Stomach (tissue), 8 donors: ENCODE measurements at regions not wholly inside any gene's neighbourhood (a gene's known extent, or its start where the extent isn't known, plus 50 kb on each side); places are given as distances from the start of the nearest gene placed in this dataset.

Experiments used
- DNase-seq, 2 donors: peaks; one replicate each; pipeline versions ENCODE4 v3.0.0 to v3.0.0-alpha.2; 2013 to 2019
- H3K27ac ChIP-seq, 5 donors: fragments of 200-600 bp in 4 of 5; sonication (generic) in 4 of 5; one replicate each; pipeline ENCODE4 v1.5.1; 2013 to 2019; ENCODE audit warnings: mild to moderate bottlenecking in 1 of 5, moderate library complexity in 1 of 5
- H3K27me3 ChIP-seq, 3 donors: fragments of 200-600 bp; sonication (generic); one replicate each; pipeline ENCODE4 v1.5.1; 2017 to 2019; ENCODE audit warnings: mixed run types in 1 of 3
- H3K36me3 ChIP-seq, 4 donors: fragments of 200-600 bp; sonication (generic); 1 replicate in 3 of 4; 2 replicates in 1 of 4; pipeline ENCODE4 v1.5.1; 2016 to 2019
- H3K4me1 ChIP-seq, 4 donors: fragments of 200-600 bp; sonication (generic); one replicate each; pipeline ENCODE4 v1.5.1; 2016 to 2019
- H3K4me3 ChIP-seq, 4 donors: fragments of 200-600 bp; sonication (generic) in 3 of 4; one replicate each; pipeline ENCODE4 v1.5.1; 2016 to 2019; ENCODE audit warnings: mild to moderate bottlenecking in 1 of 4
- H3K9me3 ChIP-seq, 4 donors: fragments of 200-600 bp; sonication (generic); one replicate each; pipeline ENCODE4 v1.5.1; 2016 to 2019
- EP300 ChIP-seq: sonication (generic); formaldehyde crosslinking; IDR thresholded peaks from one replicate; pipeline ENCODE4 v1.6.1; 2017; ENCODE audit warnings: antibody characterized with exemption
- POLR2A ChIP-seq, 4 donors: fragments of 450-650 bp; IDR thresholded peaks; one replicate each; pipeline ENCODE4 v1.6.1; 2016; ENCODE audit warnings: antibody characterized with exemption in 4 of 4, control low read depth in 2 of 4, mild to moderate bottlenecking in 1 of 4, moderate library complexity in 1 of 4
- POLR2AphosphoS5 ChIP-seq, 3 donors: sonication (generic); formaldehyde crosslinking; IDR thresholded peaks; one replicate each; pipeline ENCODE4 v1.6.1; 2016; ENCODE audit warnings: antibody characterized with exemption in 3 of 3
- WGBS, 5 donors: extraction: QIAGEN DNeasy Blood & Tissue Kit in 3 of 5; methylation state at CpG; one replicate each; pipeline versions ENCODE4 v1.1.5 to v1.1.7; 2013 to 2018; 5-methylcytosine and 5-hydroxymethylcytosine counted together
- intact Hi-C: fragments of 100-400 bp; cut with DNase I; formaldehyde crosslinking; loops from one replicate; pipeline ENCODE4 v1.15.1; 2023; ENCODE audit warnings: low total_unique reads
- TF ChIP-seq, protein P1 (sequence below), 7 experiments: fragments of 450-650 bp in 4 of 7; fragments of 200-600 bp in 3 of 7; sonication (generic) in 3 of 7; IDR thresholded peaks; one replicate each; pipeline ENCODE4 v1.5.1; 2016 to 2019; ENCODE audit warnings: antibody characterized with exemption in 7 of 7, control low read depth in 2 of 7, mild to moderate bottlenecking in 1 of 7
- donor health status: healthy with polysubstance abuse.
- donor health status: Bipolar disorder and iron deficiency.
- donor health status: healthy.

DNA sequence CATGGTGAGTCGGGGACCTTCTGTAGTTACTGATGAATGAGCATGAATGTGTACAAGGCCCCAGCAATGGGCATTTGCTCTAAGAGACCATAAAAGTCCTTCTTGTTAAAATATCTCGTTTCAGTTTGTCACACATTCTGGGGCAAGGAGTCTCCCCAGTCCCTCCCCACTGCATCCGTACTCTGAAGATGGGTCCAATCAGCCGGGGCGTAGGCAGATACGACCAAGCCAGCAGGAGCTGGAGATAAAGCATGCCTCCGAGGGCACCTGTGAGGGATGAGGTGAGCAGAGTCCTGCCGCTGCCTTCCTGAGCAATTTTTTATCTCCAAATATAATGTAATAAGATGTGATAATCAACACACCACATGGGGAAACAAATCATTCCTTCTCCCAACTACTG, 528.5 kb downstream of the BCL11B start:
- peaks cover 0 to 9% (median 0%) of the 10 kb centered on the region in 3 donors for H3K27me3 ChIP-seq
- WGBS, 5 donors, result 72 to 77% (median 73%) methylated on average over 8 of the region's 8 CpGs
- TF ChIP-seq, protein P1, sequence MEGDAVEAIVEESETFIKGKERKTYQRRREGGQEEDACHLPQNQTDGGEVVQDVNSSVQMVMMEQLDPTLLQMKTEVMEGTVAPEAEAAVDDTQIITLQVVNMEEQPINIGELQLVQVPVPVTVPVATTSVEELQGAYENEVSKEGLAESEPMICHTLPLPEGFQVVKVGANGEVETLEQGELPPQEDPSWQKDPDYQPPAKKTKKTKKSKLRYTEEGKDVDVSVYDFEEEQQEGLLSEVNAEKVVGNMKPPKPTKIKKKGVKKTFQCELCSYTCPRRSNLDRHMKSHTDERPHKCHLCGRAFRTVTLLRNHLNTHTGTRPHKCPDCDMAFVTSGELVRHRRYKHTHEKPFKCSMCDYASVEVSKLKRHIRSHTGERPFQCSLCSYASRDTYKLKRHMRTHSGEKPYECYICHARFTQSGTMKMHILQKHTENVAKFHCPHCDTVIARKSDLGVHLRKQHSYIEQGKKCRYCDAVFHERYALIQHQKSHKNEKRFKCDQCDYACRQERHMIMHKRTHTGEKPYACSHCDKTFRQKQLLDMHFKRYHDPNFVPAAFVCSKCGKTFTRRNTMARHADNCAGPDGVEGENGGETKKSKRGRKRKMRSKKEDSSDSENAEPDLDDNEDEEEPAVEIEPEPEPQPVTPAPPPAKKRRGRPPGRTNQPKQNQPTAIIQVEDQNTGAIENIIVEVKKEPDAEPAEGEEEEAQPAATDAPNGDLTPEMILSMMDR (IDR thresholded peaks at IDR 0.05), result no peak
- TF ChIP-seq POLR2AphosphoS5 (IDR thresholded peaks at IDR 0.05), result no peak
- TF ChIP-seq POLR2A (IDR thresholded peaks at IDR 0.05), result no peak
- no peak for TF ChIP-seq EP300
- intact Hi-C loops, result no loop called here
- no peak overlapping the region for H3K4me3 ChIP-seq
- no peak overlapping the region for H3K27ac ChIP-seq
- H3K36me3 ChIP-seq, result no peaks in the 10 kb centered on the region
- no peaks in the 10 kb centered on the region for H3K4me1 ChIP-seq
- no peak for DNase-seq
- H3K9me3 ChIP-seq, result peaks cover 0 to 4% (median under 1%) of the 10 kb centered on the region in 4 donors

DNA sequence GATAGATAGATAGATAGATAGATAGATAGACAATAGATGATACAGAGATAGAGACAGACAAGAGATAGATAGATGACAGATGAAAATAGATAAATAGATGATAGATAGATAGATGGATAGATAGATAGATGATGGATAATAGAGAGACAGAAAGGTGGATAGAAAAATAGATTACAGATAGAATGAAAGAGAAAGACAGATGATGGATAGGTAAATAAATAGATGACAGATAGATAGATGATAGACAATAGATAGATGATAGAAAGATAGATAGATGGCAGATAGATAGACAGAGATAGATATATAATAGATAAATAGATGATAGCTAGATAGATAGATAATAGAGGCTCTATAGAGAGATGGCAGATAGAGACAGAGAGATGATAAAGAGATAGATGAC, 523.0 kb downstream of the BCL11B start:
- no peaks in the 10 kb centered on the region for H3K36me3 ChIP-seq
- no peak overlapping the region for H3K27ac ChIP-seq
- TF ChIP-seq POLR2AphosphoS5 (IDR thresholded peaks at IDR 0.05), result no peak
- DNase-seq, result no peak
- intact Hi-C loops, result no loop called here
- H3K27me3 ChIP-seq, result peaks cover 0 to 9% (median 0%) of the 10 kb centered on the region in 3 donors
- no peaks in the 10 kb centered on the region for H3K9me3 ChIP-seq
- no peaks in the 10 kb centered on the region for H3K4me1 ChIP-seq
- H3K4me3 ChIP-seq, result no peak overlapping the region

DNA sequence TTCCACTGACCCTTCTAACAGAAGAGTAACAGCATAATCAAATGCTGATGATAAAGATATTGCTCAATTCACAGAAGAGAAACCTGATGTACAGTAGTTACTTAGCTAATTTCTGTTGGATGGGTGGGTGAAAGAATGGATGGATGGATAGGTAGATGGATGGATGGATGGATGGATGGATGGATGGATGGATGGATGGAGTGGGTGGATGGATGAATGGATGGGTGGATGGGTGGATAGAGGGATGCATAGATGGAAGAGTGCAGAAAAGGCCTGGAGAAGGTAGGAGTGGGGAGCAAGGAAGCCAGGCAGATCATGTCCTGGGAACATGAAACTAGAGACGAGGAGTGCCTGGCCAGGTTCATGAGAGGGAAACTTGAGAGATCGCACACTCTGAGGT, 520.9 kb downstream of the BCL11B start:
- H3K27me3 ChIP-seq, result peaks cover 0 to 8% (median 0%) of the 10 kb centered on the region in 3 donors
- no peaks in the 10 kb centered on the region for H3K4me1 ChIP-seq
- intact Hi-C loops, result no loop called here
- DNase-seq, result no peak
- peaks cover 0 to 8% (median 0%) of the 10 kb centered on the region in 4 donors for H3K9me3 ChIP-seq
- no peak overlapping the region for H3K27ac ChIP-seq
- 84 to 95% (median 86%) methylated on average over 2 of the region's 2 CpGs for WGBS, 5 donors
- TF ChIP-seq EP300 (no peak), POLR2AphosphoS5 (IDR thresholded peaks at IDR 0.05) (no peak), POLR2A (IDR thresholded peaks at IDR 0.05) (no peak)
- TF ChIP-seq, protein P1 (IDR thresholded peaks at IDR 0.05), result no peak
- no peaks in the 10 kb centered on the region for H3K36me3 ChIP-seq
- H3K4me3 ChIP-seq, result no peak overlapping the region

DNA sequence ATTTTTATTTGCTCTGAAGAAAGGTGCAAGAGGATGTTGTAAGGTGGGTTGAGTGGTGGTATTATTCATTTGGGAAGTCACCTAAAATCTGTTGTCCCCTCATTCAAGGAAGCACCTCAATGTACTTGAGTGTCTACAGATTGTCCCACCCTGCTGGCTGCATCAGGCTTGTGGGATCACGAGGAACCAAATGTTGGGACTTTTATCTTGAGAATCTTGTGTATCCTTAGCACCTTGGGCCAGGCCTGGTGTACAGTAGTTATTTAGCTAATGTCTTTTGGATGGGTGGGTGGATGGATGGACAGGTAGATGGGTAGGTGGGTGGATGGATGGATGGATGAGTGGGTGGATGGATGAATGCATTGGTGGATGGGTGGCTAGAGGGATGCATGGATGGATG, 519.3 kb downstream of the BCL11B start:
- intact Hi-C loops, result no loop called here
- no peak for TF ChIP-seq POLR2AphosphoS5 (IDR thresholded peaks at IDR 0.05)
- TF ChIP-seq, protein P1 (IDR thresholded peaks at IDR 0.05), result no peak
- no peak for TF ChIP-seq POLR2A (IDR thresholded peaks at IDR 0.05)
- Histone ChIP-seq H3K9me3 (peaks cover 0 to 14% (median 0%) of the 10 kb centered on the region in 4 donors), H3K36me3 (no peaks in the 10 kb centered on the region), H3K27me3 (no peaks in the 10 kb centered on the region), H3K27ac (no peak overlapping the region), H3K4me1 (no peaks in the 10 kb centered on the region), H3K4me3 (no peak overlapping the region)
- DNase-seq, result no peak
- WGBS, 5 donors, result 87 to 100% (median 93%) methylated on average over 1 of the region's 1 CpG

DNA sequence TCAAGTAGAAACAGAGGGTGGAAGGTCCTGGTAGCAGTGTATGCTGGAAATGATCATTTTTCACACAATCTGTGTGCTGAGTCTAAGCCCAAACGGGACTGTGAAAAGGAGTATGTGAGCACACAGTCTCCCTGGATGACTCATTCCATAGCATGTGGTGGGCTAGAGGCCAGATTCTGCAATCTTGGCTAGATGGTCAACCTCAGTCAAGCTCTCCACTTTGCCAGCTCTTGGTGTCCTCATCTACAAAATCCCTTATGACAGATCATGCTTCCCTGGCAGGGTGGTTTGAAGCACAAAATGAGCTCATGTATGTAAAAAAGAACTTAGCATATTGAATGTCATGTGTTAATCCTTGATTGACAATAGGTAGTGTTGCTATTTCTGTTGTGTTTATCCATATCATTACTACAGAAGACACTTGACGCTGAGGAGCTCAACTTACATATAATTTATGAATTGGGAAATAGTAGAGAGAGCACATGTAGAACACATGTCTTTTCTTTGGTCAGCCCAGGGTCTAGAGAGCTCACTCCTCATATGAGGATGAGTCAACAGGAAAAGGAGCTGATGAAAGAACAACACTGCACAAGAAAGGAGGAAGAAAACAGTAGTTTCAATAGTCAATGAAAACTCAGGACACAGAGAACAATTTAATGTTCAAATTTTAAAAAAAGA, 517.5 kb downstream of the BCL11B start:
- no peak overlapping the region for H3K27ac ChIP-seq
- H3K4me3 ChIP-seq, result no peak overlapping the region
- no peaks in the 10 kb centered on the region for H3K4me1 ChIP-seq
- H3K36me3 ChIP-seq, result no peaks in the 10 kb centered on the region
- H3K9me3 ChIP-seq, result peaks cover 0 to 14% (median 0%) of the 10 kb centered on the region in 4 donors
- TF ChIP-seq, protein P1 (IDR thresholded peaks at IDR 0.05), result no peak
- TF ChIP-seq POLR2AphosphoS5 (IDR thresholded peaks at IDR 0.05) (no peak), POLR2A (IDR thresholded peaks at IDR 0.05) (no peak), EP300 (no peak)
- WGBS, 5 donors, result 58 to 70% (median 67%) methylated on average over 2 of the region's 2 CpGs
- intact Hi-C loops, result no loop called here
- DNase-seq, result no peak
- H3K27me3 ChIP-seq, result no peaks in the 10 kb centered on the region
